ENCODE measurements at regions not wholly inside any gene's neighbourhood (a gene's known extent, or its start where the extent isn't known, plus 50 kb on each side); places are given as distances from the start of the nearest gene placed in this dataset.

DNA sequence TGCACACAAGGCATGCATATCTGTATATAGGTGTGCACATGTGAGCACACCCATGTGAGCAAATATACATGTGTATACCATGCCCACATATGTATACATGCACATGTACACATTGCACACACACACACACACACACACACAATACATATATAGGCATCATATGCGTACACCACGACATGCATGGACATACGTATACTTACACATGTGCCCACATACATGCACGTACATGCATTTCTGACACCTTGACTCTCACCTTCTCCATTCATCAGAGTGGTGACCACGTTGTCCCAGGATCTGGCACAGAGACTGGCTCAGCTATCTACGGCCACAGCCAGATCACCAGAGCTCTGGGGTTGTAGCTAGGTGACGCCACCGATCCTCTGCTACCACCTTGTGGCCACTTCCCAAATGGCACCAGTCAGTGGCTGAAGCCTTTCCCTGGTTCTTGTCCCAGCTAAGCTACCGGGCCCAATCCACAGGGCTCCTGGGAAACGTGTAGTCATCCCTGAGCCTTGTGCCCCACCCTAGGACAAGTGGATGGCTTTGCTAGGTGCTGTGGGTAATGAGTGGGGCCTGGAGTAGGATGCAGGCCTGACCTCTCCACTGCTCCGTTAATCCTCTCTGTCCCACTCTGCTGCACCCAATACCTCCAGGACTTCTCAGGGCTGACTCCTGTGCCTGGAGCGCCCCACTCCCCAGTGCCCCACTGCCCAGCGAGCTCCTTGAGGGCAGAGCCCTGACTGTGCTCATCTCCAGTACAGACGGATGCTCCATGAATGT lies 194.4 kb downstream of the RGS3 start:
- H3K27ac Mint-ChIP-seq = peak overlapping the region in 1 of 3 donors; percentile 82

DNA sequence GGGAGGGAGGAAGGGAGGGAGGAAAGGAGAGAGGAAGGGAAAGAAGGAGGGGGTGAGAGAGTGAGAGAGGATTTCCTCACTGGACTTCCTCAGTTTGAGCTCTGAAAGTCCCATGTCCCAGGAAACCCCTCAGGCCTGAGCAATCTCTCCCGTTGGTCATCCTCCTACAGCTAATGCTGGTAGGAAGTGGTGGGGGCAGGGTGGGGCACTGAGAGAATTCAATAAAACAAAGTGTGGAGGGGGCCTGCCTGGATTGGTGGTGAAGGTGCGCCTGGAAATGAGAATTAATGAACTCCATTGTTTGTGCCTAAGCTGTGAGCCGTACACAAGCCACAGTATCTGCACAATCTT lies 195.0 kb downstream of the RGS3 start:
- Mint-ChIP-seq H3K9me3 (no peaks in the 10 kb centered on the region), H3K4me1 (peaks cover 0 to 7% (median 1%) of the 10 kb centered on the region in 3 donors), H3K27me3 (peaks cover 22% of the 10 kb centered on the region), H3K27ac (no peak overlapping the region), H3K36me3 (no peaks in the 10 kb centered on the region), H3K4me3 (no peak overlapping the region)

More for the DNA sequence above, 194.4 kb downstream of the RGS3 start:
- Mint-ChIP-seq H3K9me3 (no peaks in the 10 kb centered on the region), H3K4me1 (peaks cover 0 to 7% (median 1%) of the 10 kb centered on the region in 3 donors), H3K36me3 (no peaks in the 10 kb centered on the region), H3K27me3 (peaks cover 22% of the 10 kb centered on the region), H3K4me3 (no peak overlapping the region)

DNA sequence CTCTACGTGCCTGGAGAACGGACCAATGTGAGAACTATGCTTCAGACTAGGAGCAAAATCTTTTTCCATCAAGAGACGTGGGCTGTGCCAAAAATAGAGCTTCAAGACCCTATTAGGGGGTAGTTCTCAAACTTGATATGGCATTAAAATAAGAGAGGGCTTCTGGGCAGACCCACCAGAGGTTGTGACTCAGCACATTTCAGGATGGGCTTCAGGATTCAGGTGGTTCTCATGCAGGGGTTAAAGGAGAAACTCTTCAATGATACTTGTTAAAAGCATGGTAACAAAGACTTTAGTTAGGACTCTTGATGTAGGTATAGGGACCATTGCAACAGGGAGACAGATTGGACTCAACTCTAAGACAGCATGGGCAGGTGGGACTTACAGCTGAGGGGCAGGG lies 195.5 kb downstream of the RGS3 start:
- no peaks in the 10 kb centered on the region for H3K36me3 Mint-ChIP-seq
- H3K4me3 Mint-ChIP-seq = no peak overlapping the region
- peaks cover 22% of the 10 kb centered on the region for H3K27me3 Mint-ChIP-seq
- H3K9me3 Mint-ChIP-seq = no peaks in the 10 kb centered on the region
- H3K4me1 Mint-ChIP-seq = peaks cover 0 to 7% (median 1%) of the 10 kb centered on the region in 3 donors
- H3K27ac Mint-ChIP-seq = no peak overlapping the region

DNA sequence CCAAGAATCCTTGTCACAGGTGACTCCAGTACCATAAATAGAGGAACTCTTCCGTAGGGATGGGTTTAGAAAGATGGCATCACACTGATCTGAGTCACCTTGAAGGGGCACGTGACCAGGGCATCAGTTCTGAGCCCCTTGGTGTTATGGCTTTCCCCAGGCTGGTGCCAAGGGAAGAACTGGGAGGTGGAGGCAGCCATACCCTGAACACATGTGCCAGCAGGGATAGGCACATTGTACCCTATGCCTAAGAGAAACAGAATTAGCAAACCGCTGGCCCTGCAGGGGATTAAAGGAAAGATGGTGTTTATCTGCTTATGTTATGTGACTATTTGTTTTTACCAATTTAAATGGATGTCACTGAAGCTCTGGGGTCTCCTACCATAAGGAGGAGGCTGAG lies 196.2 kb downstream of the RGS3 start:
- H3K9me3 Mint-ChIP-seq = no peaks in the 10 kb centered on the region
- H3K27ac Mint-ChIP-seq = no peak overlapping the region
- H3K4me3 Mint-ChIP-seq = no peak overlapping the region
- peaks cover 0 to 7% (median 1%) of the 10 kb centered on the region in 3 donors for H3K4me1 Mint-ChIP-seq
- H3K27me3 Mint-ChIP-seq = peaks cover 26% of the 10 kb centered on the region
- no peaks in the 10 kb centered on the region for H3K36me3 Mint-ChIP-seq

DNA sequence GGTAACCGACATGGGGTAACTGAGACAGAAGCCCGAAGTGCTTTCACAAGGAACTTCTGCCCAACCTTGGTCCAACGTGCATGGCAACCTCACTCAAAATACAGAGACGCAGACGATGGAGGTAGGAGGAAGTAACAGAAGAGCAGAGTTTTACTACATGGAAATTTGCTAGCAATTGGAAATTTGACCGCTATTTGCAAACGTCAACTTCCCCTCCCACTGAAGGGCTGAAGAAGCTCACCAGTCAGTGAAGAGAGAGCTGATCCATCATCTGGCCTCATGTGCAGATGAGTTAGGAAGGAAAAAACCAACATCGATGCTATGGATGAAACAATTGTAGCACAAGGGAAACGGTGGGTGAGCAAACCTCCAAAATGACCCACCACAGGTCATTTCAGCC lies 196.7 kb downstream of the RGS3 start:
- peaks cover 26% of the 10 kb centered on the region for H3K27me3 Mint-ChIP-seq
- H3K9me3 Mint-ChIP-seq = no peaks in the 10 kb centered on the region
- H3K36me3 Mint-ChIP-seq = no peaks in the 10 kb centered on the region
- H3K27ac Mint-ChIP-seq = no peak overlapping the region
- H3K4me1 Mint-ChIP-seq = peaks cover 0 to 7% (median 1%) of the 10 kb centered on the region in 3 donors
- no peak overlapping the region for H3K4me3 Mint-ChIP-seq

DNA sequence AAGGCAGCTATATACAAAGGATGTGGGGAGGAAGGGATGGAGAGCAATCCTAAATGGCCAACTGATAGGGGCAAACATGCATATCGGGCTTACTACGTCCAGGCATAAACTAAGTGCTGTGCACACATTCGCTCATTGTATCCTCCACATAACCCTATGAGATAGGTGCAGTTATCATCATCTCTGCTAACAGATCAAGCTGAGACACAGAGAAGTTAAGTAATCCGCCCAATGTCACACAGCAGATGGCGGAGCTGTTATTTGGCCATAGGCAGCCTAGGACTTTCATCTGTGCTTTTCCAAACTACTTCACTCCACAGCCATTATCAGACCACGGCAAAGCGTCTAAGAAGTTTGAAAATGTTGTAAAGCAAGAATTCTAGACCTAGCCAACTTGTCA lies 197.5 kb downstream of the RGS3 start:
- Mint-ChIP-seq H3K4me3 (no peak overlapping the region), H3K27me3 (peaks cover 26% of the 10 kb centered on the region), H3K4me1 (peaks cover 0 to 5% (median 1%) of the 10 kb centered on the region in 3 donors), H3K27ac (no peak overlapping the region), H3K9me3 (no peaks in the 10 kb centered on the region), H3K36me3 (no peaks in the 10 kb centered on the region)

DNA sequence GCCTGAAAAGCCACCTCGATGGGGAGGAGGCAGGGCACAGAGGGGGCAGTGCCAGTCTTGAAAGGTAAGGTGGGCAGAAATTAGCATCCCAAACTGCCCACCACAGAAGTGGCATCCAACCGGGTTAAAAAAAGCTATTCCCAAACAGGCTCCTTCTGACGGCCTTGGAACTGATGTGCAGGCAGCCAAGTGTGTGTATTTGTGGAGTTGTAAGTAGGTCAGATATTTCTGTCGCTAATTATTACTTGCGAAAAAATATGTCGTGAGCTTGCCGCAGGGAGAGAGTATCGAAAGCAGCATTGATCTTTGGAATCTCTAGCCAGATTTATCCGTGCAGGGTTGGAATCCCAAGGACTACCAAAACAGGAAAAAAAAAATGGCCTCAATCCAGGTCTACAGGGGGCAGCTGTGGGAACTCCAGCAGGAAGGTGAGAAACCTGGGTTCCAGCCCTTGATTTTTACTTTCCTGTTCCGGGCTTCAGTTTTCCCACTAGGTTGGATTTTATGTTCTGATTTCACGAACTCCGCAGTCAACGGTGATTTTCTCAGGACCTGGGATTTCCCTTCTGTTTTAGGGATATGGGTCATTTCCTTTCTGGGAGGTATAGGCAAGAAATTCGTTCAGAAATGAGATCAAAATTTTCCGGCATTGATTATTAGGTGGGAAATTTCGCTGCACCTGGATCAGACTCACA lies 200.8 kb downstream of the RGS3 start:
- H3K4me3 Mint-ChIP-seq = no peak overlapping the region
- peak overlapping the region in 1 of 3 donors; percentile 74 for H3K27ac Mint-ChIP-seq
- H3K4me1 Mint-ChIP-seq = no peaks in the 10 kb centered on the region
- peaks cover 20% of the 10 kb centered on the region for H3K27me3 Mint-ChIP-seq
- no peaks in the 10 kb centered on the region for H3K9me3 Mint-ChIP-seq
- H3K36me3 Mint-ChIP-seq = peaks cover 2% of the 10 kb centered on the region

DNA sequence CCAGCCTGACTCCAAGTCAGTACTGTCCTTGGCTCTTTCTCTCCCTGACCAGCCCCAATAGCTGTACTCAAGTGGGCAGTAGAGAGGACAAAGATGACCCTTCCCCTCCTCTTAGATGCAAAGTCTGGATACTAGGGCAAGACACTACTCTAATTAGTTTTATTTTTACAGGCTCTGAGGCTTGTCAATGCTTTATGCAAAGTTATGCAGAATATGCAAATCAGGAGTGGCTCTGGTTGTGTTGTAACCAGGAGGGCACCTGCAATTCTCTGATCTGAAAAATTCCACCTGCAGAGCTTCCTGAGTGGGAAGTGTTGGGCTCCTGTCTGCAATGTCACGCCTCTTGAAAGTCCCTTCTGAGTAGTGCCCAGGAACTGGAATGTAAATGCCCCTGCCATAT lies 201.5 kb downstream of the RGS3 start:
- Mint-ChIP-seq H3K4me3 (no peak overlapping the region), H3K27me3 (peaks cover 19% of the 10 kb centered on the region), H3K4me1 (no peaks in the 10 kb centered on the region), H3K9me3 (peaks cover 0 to 2% (median 0%) of the 10 kb centered on the region in 3 donors), H3K36me3 (peaks cover 4% of the 10 kb centered on the region), H3K27ac (no peak overlapping the region)

DNA sequence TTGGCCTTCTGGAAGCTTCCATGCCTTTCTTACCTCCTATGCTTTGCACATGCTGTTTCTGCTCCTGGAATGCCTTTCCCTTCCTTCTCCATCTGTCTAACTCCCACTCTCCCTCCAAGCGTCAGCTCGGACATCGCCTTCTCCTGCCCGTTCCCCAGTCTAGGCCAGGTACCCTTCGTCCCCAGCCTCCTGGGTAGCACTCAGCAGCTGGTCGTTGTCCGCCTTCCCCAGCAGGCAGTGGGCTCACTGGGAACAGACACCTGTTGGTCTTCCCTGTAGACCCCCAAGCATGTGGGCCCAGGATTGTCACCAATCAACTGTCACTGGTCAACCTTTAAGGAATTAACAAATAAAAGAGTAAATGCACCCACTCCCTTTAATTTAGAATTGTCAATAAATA lies 202.2 kb downstream of the RGS3 start:
- no peak overlapping the region for H3K27ac Mint-ChIP-seq

DNA sequence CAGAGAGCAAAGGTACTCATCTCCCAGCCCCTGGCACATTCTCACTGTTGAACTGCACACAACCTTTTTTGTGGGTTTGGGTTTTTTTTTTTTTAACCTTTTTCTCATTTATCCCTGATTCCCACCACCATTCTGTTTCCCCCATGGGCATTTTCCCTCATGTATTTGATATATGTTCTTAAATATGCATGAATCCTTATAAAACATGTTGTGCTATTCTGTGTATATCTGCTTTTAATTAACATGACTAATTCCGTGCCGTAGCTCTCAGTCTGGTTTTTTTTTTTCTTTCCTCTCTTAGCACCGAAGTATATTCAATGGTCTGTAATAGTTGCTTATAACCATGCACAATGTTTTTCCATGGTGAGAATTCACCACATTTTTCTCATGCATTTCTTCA lies 204.5 kb downstream of the RGS3 start:
- Mint-ChIP-seq H3K9me3 (peaks cover 0 to 2% (median 0%) of the 10 kb centered on the region in 3 donors), H3K4me1 (peaks cover 0 to 3% (median 0%) of the 10 kb centered on the region in 3 donors), H3K27ac (no peak overlapping the region), H3K27me3 (peaks cover 6% of the 10 kb centered on the region), H3K36me3 (peaks cover 4% of the 10 kb centered on the region), H3K4me3 (no peak overlapping the region)

More for the DNA sequence above, 202.2 kb downstream of the RGS3 start:
- Mint-ChIP-seq H3K4me3 (no peak overlapping the region), H3K9me3 (peaks cover 0 to 2% (median 0%) of the 10 kb centered on the region in 3 donors), H3K27me3 (peaks cover 16% of the 10 kb centered on the region), H3K4me1 (peaks cover 0 to 3% (median 0%) of the 10 kb centered on the region in 3 donors), H3K36me3 (peaks cover 4% of the 10 kb centered on the region)

DNA sequence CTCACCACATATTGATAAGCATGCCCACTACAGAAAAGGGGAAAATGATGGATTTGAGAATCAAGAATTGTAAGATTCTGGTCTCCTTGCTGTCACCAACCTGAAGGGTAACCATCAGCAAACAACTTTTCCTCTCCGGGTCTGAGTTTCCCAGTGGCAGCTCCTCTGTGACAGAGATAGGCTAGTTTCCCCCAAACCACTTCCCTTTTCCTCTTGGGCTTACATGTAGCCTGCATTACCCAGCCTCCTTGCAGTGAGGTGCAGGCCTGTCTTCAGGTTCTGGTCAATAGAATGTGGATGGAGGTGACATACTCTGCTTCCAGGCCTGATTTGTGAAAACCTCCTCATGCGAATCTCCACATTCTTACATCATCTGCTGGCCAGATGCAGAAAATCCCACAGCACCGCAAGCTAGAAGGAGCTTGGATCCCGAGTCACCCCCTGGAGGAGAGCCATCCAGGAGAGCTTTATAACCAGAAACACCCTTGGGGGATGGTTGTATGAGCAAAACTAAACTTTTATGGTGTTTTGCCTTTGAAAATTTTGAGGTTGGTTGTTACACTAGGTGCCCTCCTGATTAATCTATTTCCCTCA lies 206.1 kb downstream of the RGS3 start:
- peak overlapping the region in 1 of 4 donors; percentile 39 for H3K4me3 Mint-ChIP-seq
- H3K9me3 Mint-ChIP-seq = peaks cover 0 to 2% (median 0%) of the 10 kb centered on the region in 3 donors
- H3K27me3 Mint-ChIP-seq = peaks cover 13% of the 10 kb centered on the region
- peaks cover 4% of the 10 kb centered on the region for H3K36me3 Mint-ChIP-seq
- H3K27ac Mint-ChIP-seq = peak overlapping the region in 2 of 3 donors; percentile 59 to 75
- peaks cover 0 to 3% (median 0%) of the 10 kb centered on the region in 3 donors for H3K4me1 Mint-ChIP-seq

DNA sequence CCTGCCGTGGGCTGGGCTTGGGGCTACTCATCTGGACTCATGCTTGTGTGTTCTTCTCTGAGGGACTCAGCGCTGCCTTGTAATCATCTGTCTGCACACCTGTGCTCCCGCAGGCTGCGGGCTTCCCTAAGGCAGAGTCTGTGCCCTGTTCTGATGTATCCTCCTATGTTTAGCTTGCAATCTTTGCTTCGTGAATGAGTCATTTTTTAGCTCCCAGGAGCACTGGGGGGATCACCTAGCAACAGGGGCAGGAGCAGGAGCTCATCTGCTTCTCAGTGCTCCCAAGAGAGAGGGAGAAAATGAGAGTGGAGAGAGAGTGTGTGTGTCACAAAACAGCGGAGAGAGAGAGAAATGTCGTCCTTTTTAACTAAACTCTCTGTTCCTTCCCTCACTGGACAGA lies 202.4 kb upstream of the ZNF618 start:
- peaks cover 0 to 3% (median 2%) of the 10 kb centered on the region in 3 donors for H3K4me1 Mint-ChIP-seq
- peaks cover 20% of the 10 kb centered on the region for H3K27me3 Mint-ChIP-seq
- no peak overlapping the region for H3K27ac Mint-ChIP-seq
- no peak overlapping the region for H3K4me3 Mint-ChIP-seq
- peaks cover 2% of the 10 kb centered on the region for H3K36me3 Mint-ChIP-seq
- peaks cover 0 to 2% (median 0%) of the 10 kb centered on the region in 3 donors for H3K9me3 Mint-ChIP-seq

DNA sequence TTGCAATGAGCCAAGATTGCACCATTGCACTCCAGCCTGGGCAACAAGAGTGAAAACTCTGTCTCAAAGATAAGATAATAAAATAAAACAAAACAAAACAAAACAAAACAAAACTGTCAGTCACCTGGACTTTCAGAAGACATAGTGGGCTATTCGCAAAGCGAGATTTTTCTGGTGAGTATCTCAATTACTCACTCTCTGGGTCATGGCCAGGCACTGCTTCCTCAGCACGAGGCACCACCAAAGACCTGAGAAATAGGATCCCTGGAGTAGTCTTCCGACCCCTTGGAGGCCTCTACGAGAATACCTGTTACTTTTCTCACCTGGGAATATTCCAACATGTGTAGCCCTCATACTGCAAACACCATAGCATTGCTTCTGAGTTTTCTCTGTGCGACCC lies 201.7 kb upstream of the ZNF618 start:
- peaks cover 25% of the 10 kb centered on the region for H3K27me3 Mint-ChIP-seq
- peaks cover 2% of the 10 kb centered on the region for H3K36me3 Mint-ChIP-seq
- H3K27ac Mint-ChIP-seq = no peak overlapping the region
- H3K4me1 Mint-ChIP-seq = peaks cover 0 to 3% (median 2%) of the 10 kb centered on the region in 3 donors
- H3K9me3 Mint-ChIP-seq = peaks cover 0 to 2% (median 0%) of the 10 kb centered on the region in 3 donors
- H3K4me3 Mint-ChIP-seq = no peak overlapping the region

DNA sequence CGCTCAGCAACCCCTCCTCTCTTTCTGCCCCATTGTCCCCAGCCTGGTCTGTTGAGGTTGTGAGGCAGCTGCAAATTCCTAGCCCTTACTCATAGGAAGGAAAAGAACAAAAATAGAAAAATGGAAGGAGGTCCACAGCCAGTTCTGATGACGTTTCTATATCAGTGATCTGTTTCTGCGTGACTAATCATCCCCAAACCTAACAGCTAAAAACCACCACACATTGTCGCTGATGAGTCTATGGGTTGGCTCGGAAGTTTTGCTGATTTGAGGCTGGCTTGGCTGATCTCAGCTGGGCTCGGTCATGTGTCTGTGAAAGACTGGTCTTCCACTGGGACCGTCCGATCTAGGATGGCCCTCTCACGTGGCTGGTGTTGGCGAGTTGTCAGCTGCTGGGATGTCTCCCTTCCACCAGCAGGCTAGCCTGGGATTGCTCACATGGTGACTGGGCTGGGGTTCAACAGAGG lies 200.6 kb upstream of the ZNF618 start:
- peaks cover 0 to 2% (median 2%) of the 10 kb centered on the region in 3 donors for H3K4me1 Mint-ChIP-seq
- no peak overlapping the region for H3K27ac Mint-ChIP-seq
- no peak overlapping the region for H3K4me3 Mint-ChIP-seq
- no peaks in the 10 kb centered on the region for H3K9me3 Mint-ChIP-seq
- H3K36me3 Mint-ChIP-seq = peaks cover 3% of the 10 kb centered on the region
- peaks cover 29% of the 10 kb centered on the region for H3K27me3 Mint-ChIP-seq

DNA sequence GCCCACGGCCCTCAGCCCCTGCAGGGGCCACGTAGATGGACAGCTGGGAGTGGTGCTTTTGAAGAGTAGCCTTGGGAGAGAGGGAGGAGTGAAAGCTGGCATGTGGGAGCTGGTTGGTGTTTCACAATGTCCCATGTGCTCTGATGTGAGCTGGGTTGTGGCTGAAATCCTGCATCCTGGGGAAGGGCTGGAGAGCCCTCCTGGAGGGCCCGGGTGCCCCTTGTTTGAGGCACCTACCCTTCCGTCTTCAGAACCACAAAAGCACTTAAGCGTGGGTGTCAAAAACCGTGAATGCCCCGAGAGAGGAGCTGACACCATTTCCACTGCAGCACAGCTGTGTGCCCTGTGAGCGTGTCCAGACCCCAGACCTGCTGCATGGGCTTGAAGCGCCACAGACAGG lies 199.1 kb upstream of the ZNF618 start:
- H3K9me3 Mint-ChIP-seq = no peaks in the 10 kb centered on the region
- H3K27me3 Mint-ChIP-seq = peaks cover 36% of the 10 kb centered on the region
- H3K4me1 Mint-ChIP-seq = peaks cover 0 to 5% (median 0%) of the 10 kb centered on the region in 3 donors
- H3K27ac Mint-ChIP-seq = no peak overlapping the region
- no peak overlapping the region for H3K4me3 Mint-ChIP-seq
- peaks cover 3% of the 10 kb centered on the region for H3K36me3 Mint-ChIP-seq
